Activated CD8-positive, alpha-beta T cell treated with anti-CD3 and anti-CD28 coated beads, Interleukin-2, amount 10 ng/mL, durations not matched to agents 7 days and 5 days (primary cell): ENCODE measurements at regions not wholly inside any gene's neighbourhood (a gene's known extent, or its start where the extent isn't known, plus 50 kb on each side); places are given as distances from the start of the nearest gene placed in this dataset.

Experiments
- ATAC-seq: fragments of 150-1000 bp; cut with Tn5 transposase; one replicate; pipeline ENCODE4 v1.10.0; 2021; ENCODE audit warnings: moderate library complexity
- CTCF ChIA-PET: fragments of 350-600 bp; sonication (Branson Sonifier 250); formaldehyde crosslinking; loops from one replicate; lab custom pipeline; 2021; ENCODE audit warnings: antibody characterized with exemption; lab: Charles Lee
- POLR2A ChIA-PET: fragments of 350-600 bp; sonication (Branson Sonifier 250); formaldehyde crosslinking; loops from one replicate; lab custom pipeline; 2021; ENCODE audit warnings: antibody characterized with exemption; lab: Charles Lee
- DNase-seq: peaks from one replicate; pipeline ENCODE4 v3.0.0-alpha.2; 2020
- H3K27ac Mint-ChIP-seq: one replicate; pipeline ENCODE4 v1.8.0; 2021; ENCODE audit warnings: mild to moderate bottlenecking, mixed read lengths
- H3K27me3 Mint-ChIP-seq: one replicate; pipeline ENCODE4 v1.8.0; 2021; ENCODE audit warnings: low read depth, mixed read lengths
- H3K36me3 Mint-ChIP-seq: one replicate; pipeline ENCODE4 v1.8.0; 2021; ENCODE audit warnings: low read depth, mixed read lengths
- H3K4me1 Mint-ChIP-seq: one replicate; pipeline ENCODE4 v1.8.0; 2021; ENCODE audit warnings: low read depth, mixed read lengths
- H3K4me3 Mint-ChIP-seq: one replicate; pipeline ENCODE4 v1.8.0; 2021; ENCODE audit warnings: mild to moderate bottlenecking, mixed read lengths
- H3K9me3 Mint-ChIP-seq: one replicate; pipeline ENCODE4 v1.8.0; 2022; ENCODE audit warnings: mixed read lengths; ENCODE audit not compliant: insufficient read depth

DNA sequence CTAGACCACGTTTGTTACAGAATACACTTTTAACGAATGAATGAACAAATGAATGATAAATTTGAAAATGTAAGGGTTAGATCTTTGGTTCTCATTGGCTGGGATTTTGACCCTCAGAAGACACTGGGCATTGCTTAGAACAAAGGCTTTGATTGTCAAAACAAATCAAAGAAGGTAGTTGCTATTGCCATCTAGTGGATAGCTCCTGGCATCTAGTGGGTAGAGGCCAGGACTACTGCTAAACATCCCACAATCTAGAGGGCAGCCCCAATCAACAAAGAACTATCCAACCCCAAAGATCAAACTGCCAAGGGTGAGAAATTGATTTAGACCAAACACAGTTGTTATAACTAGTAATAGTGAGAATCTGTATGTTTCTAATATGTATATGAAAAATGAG, 552.3 kb downstream of the KCNJ3 start:
- ATAC-seq (no peak), DNase-seq (no peak)
- H3K4me3 Mint-ChIP-seq = no peak overlapping the region
- no peaks in the 10 kb centered on the region for H3K27me3 Mint-ChIP-seq
- POLR2A ChIA-PET = no interaction called here
- CTCF ChIA-PET = no interaction called here
- H3K36me3 Mint-ChIP-seq = no peaks in the 10 kb centered on the region
- no peaks in the 10 kb centered on the region for H3K4me1 Mint-ChIP-seq
- no peak overlapping the region for H3K27ac Mint-ChIP-seq
- no peaks in the 10 kb centered on the region for H3K9me3 Mint-ChIP-seq

DNA sequence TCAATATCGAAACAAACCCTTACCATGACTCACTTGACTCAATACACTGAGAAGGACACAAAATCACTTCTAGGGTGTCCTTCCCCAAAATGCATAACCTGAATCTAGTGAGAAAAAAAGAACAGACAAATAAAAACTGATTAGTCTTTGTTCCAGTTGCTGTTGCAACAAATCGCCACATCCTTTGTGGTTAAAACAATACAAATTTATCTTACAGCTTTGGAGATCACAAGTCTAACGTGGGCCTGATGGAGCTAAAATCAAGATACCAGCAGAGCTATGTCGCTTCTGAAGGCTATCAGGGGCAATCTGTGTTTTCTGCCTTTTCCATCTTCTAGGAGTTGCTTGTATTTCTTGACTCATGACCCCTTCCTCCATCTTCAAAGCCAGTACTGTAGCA, 541.7 kb downstream of the KCNJ3 start:
- ChIA-PET POLR2A (no interaction called here), CTCF (no interaction called here)
- H3K4me1 Mint-ChIP-seq = no peaks in the 10 kb centered on the region
- H3K27ac Mint-ChIP-seq = no peak overlapping the region
- no peaks in the 10 kb centered on the region for H3K36me3 Mint-ChIP-seq
- no peaks in the 10 kb centered on the region for H3K27me3 Mint-ChIP-seq
- H3K9me3 Mint-ChIP-seq = no peaks in the 10 kb centered on the region
- DNase-seq (no peak), ATAC-seq (no peak)
- H3K4me3 Mint-ChIP-seq = no peak overlapping the region

- Mint-ChIP-seq H3K27me3 (no peaks in the 10 kb centered on the region), H3K36me3 (no peaks in the 10 kb centered on the region), H3K4me1 (no peaks in the 10 kb centered on the region), H3K9me3 (peaks cover 3% of the 10 kb centered on the region), H3K27ac (no peak overlapping the region), H3K4me3 (no peak overlapping the region)
- DNase-seq = no peak
- CTCF ChIA-PET = no interaction called here
- ATAC-seq = no peak
- POLR2A ChIA-PET = no interaction called here
These were observed 537.2 kb downstream of the KCNJ3 start for GRCh38 chr2:155235710-155236109.

DNA sequence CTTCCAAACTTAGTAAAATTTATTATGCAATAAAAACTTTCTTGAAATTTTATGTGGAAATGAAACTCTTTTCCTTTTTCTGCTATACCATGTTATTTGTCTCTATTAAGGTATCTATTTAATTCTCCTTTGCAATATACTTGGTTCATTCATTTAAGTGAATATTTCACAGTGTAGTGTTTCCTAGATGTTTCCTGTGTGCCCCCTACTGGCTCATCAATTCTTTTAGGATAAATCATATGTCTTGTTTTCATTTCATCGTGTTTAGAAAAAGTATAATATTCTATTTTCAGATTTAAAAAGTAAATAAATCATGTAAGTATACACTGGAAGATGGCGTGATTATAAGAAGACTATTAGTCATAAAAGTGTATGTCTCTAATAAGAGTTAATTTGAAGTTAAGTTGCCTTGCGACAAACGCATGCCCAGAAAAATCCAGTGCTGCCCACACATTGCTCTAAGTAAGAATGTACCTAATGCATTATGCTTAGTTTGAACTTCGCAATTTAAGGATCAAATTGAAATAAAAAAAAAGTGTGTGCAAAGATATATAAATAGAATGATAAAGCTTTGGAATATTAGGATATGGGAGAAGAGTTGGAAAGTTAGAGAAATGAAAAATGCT, 525.4 kb downstream of the KCNJ3 start:
- Mint-ChIP-seq H3K36me3 (no peaks in the 10 kb centered on the region), H3K9me3 (no peaks in the 10 kb centered on the region), H3K27ac (no peak overlapping the region), H3K4me3 (no peak overlapping the region), H3K4me1 (no peaks in the 10 kb centered on the region), H3K27me3 (no peaks in the 10 kb centered on the region)
- ChIA-PET POLR2A (no interaction called here), CTCF (no interaction called here)
- DNase-seq (no peak), ATAC-seq (no peak)

GRCh38 chr2:155218945-155219344, 520.5 kb downstream of the KCNJ3 start:
- no peaks in the 10 kb centered on the region for H3K4me1 Mint-ChIP-seq
- no peaks in the 10 kb centered on the region for H3K36me3 Mint-ChIP-seq
- ChIA-PET CTCF (no interaction called here), POLR2A (no interaction called here)
- no peaks in the 10 kb centered on the region for H3K27me3 Mint-ChIP-seq
- DNase-seq = no peak
- no peak overlapping the region for H3K4me3 Mint-ChIP-seq
- no peaks in the 10 kb centered on the region for H3K9me3 Mint-ChIP-seq
- no peak for ATAC-seq
- no peak overlapping the region for H3K27ac Mint-ChIP-seq

DNA sequence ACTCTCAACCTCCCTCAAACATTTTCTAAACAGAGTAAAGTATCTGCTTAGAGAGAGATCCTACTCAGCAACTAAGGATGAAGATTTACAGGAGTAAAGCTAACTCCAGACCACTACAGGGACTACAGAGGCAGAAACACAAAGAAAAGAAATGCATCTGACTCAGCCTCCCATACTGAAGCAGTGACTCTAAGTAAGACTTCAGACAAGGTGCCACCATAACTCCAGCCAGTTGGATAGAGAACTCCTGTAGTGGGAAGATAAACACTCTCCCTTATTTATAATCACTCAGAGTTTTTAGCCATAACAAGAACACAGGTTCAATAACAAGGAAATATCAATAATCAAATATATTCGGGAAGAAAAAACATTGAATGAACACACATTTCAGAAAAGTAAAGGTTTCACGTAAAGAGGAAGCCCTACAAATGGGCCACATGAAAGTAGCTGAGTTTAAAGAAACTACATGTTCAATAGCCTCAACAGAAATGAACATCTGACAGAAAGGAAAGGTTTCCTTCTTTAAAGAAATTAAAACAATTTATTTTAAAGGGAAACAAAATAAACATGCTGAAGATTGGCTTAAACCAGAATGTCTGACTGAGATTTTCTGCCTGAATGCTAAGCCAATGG, 519.9 kb downstream of the KCNJ3 start:
- Mint-ChIP-seq H3K4me3 (no peak overlapping the region), H3K4me1 (no peaks in the 10 kb centered on the region), H3K9me3 (no peaks in the 10 kb centered on the region), H3K27ac (no peak overlapping the region), H3K27me3 (no peaks in the 10 kb centered on the region), H3K36me3 (no peaks in the 10 kb centered on the region)
- DNase-seq = no peak
- ChIA-PET POLR2A (no interaction called here), CTCF (no interaction called here)
- ATAC-seq = no peak

- ATAC-seq (no peak), DNase-seq (no peak)
- H3K4me1 Mint-ChIP-seq = no peaks in the 10 kb centered on the region
- CTCF ChIA-PET = no interaction called here
- no peaks in the 10 kb centered on the region for H3K36me3 Mint-ChIP-seq
- H3K27me3 Mint-ChIP-seq = no peaks in the 10 kb centered on the region
- H3K9me3 Mint-ChIP-seq = no peaks in the 10 kb centered on the region
- POLR2A ChIA-PET = no interaction called here
- H3K4me3 Mint-ChIP-seq = no peak overlapping the region
- no peak overlapping the region for H3K27ac Mint-ChIP-seq
These were observed 516.7 kb downstream of the KCNJ3 start for GRCh38 chr2:155215037-155215707.

GRCh38 chr2:155209696-155210450, 511.4 kb downstream of the KCNJ3 start:
- Mint-ChIP-seq H3K27ac (no peak overlapping the region), H3K4me3 (no peak overlapping the region)

GRCh38 chr2:155203178-155203577, 504.7 kb downstream of the KCNJ3 start:
- Mint-ChIP-seq H3K9me3 (no peaks in the 10 kb centered on the region), H3K36me3 (no peaks in the 10 kb centered on the region), H3K4me3 (no peak overlapping the region), H3K27ac (no peak overlapping the region), H3K4me1 (no peaks in the 10 kb centered on the region), H3K27me3 (no peaks in the 10 kb centered on the region)
- no peak for DNase-seq
- no peak for ATAC-seq
- ChIA-PET CTCF (no interaction called here), POLR2A (no interaction called here)

More at GRCh38 chr2:155209696-155210450, 511.4 kb downstream of the KCNJ3 start:
- no peaks in the 10 kb centered on the region for H3K27me3 Mint-ChIP-seq
- H3K36me3 Mint-ChIP-seq = no peaks in the 10 kb centered on the region
- H3K4me1 Mint-ChIP-seq = no peaks in the 10 kb centered on the region
- no peaks in the 10 kb centered on the region for H3K9me3 Mint-ChIP-seq
- ChIA-PET CTCF (no interaction called here), POLR2A (no interaction called here)
- no peak for ATAC-seq
- no peak for DNase-seq

- Mint-ChIP-seq H3K27ac (no peak overlapping the region), H3K27me3 (no peaks in the 10 kb centered on the region), H3K4me1 (no peaks in the 10 kb centered on the region), H3K9me3 (no peaks in the 10 kb centered on the region), H3K4me3 (no peak overlapping the region), H3K36me3 (no peaks in the 10 kb centered on the region)
- DNase-seq (no peak), ATAC-seq (no peak)
- ChIA-PET POLR2A (no interaction called here), CTCF (no interaction called here)
These were observed 502.3 kb downstream of the KCNJ3 start for GRCh38 chr2:155200753-155201152.

DNA sequence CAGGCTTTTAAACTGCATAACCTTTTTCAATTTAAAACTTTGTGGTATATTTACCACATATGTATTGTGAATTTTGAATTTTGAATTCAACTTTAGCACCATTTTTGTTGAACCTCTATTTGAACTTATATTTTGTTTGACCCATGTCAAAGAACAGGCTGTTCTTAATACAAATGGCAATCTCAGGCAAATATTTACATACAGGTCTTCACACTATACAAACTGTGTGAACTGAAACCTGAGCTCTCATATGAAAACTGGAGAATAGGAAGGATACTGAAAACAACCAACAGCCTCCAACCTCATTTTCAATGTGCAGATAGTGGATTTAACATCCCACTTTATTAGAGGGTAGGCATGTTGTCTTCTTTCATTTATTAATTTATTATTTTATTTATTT, 491.8 kb downstream of the KCNJ3 start:
- Mint-ChIP-seq H3K4me1 (no peaks in the 10 kb centered on the region), H3K4me3 (no peak overlapping the region), H3K9me3 (peaks cover 9% of the 10 kb centered on the region), H3K27me3 (no peaks in the 10 kb centered on the region), H3K27ac (no peak overlapping the region), H3K36me3 (no peaks in the 10 kb centered on the region)
- POLR2A ChIA-PET = no interaction called here
- CTCF ChIA-PET = no interaction called here
- DNase-seq = no peak
- ATAC-seq = no peak

- ChIA-PET CTCF (no interaction called here), POLR2A (no interaction called here)
- DNase-seq = no peak
- Mint-ChIP-seq H3K4me3 (no peak overlapping the region), H3K9me3 (no peaks in the 10 kb centered on the region), H3K27ac (no peak overlapping the region), H3K4me1 (no peaks in the 10 kb centered on the region), H3K36me3 (no peaks in the 10 kb centered on the region), H3K27me3 (no peaks in the 10 kb centered on the region)
- ATAC-seq = no peak
These were observed 480.4 kb downstream of the KCNJ3 start for GRCh38 chr2:155178921-155179320.
